ENCODE measurements at regions not wholly inside any gene's neighbourhood (a gene's known extent, or its start where the extent isn't known, plus 50 kb on each side); places are given as distances from the start of the nearest gene placed in this dataset.

DNA sequence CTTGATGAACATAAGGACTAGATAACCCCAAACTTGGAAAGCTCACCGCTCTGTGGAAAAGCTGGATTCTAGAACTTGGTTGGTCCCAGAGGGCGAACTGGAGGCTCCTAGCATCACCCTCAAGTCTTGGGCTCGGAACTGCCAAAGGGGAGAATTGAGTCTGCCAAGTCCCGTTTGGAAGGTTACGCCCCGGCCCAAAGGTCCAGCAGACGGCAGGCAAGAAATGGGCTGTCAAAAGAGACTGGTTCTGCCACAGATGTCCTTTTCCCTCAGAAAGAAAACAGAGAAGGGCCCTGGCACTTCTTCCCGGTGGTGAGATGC is 182.2 kb downstream of the ANAPC1 start:
- TF ChIP-seq RCOR1 (IDR thresholded peaks at IDR 0.05; ENCODE audit: insufficient replicate concordance, low read length), result no peak
- TF ChIP-seq, protein P1, sequence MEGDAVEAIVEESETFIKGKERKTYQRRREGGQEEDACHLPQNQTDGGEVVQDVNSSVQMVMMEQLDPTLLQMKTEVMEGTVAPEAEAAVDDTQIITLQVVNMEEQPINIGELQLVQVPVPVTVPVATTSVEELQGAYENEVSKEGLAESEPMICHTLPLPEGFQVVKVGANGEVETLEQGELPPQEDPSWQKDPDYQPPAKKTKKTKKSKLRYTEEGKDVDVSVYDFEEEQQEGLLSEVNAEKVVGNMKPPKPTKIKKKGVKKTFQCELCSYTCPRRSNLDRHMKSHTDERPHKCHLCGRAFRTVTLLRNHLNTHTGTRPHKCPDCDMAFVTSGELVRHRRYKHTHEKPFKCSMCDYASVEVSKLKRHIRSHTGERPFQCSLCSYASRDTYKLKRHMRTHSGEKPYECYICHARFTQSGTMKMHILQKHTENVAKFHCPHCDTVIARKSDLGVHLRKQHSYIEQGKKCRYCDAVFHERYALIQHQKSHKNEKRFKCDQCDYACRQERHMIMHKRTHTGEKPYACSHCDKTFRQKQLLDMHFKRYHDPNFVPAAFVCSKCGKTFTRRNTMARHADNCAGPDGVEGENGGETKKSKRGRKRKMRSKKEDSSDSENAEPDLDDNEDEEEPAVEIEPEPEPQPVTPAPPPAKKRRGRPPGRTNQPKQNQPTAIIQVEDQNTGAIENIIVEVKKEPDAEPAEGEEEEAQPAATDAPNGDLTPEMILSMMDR (conservative IDR thresholded peaks at IDR 0.05; ENCODE audit: low read depth, low read length), result no peak
- TF ChIP-seq POLR2A (IDR thresholded peaks at IDR 0.05; ENCODE audit: low read depth, low read length), result no peak
- no peak for TF ChIP-seq CEBPB (IDR thresholded peaks at IDR 0.05; ENCODE audit: low read depth, low read length)
- no peak for TF ChIP-seq MAZ (IDR thresholded peaks at IDR 0.05; ENCODE audit: borderline replicate concordance, low read depth, low read length)
